GM21825 (cell line): ENCODE measurements at regions not wholly inside any gene's neighbourhood (a gene's known extent, or its start where the extent isn't known, plus 50 kb on each side); places are given as distances from the start of the nearest gene placed in this dataset.
"Not testable (repeated sequence)": the region's sequence is repeated elsewhere in the genome, so short reads cannot be mapped to it uniquely, and the experiment has no call there.

Source experiments
- ATAC-seq: cut with Tn5 transposase; IDR thresholded peaks from one replicate; pipeline ENCODE4 v1.9.1; 2021; ENCODE audit warnings: mild to moderate bottlenecking, moderate library complexity; ENCODE audit not compliant: unreplicated experiment

- ATAC-seq = not testable (repeated sequence)
These were observed 51.0 kb downstream of the NPIPB11 start for GRCh38 chr16:29355339-29356059.

- not testable (repeated sequence) for ATAC-seq
These were observed 52.1 kb downstream of the NPIPB11 start for GRCh38 chr16:29354449-29354848.

GRCh38 chr16:29352617-29352999 is 53.9 kb downstream of the NPIPB11 start:
- ATAC-seq = not testable (repeated sequence)

GRCh38 chr16:29351970-29352616 is 54.4 kb downstream of the NPIPB11 start:
- not testable (repeated sequence) for ATAC-seq

- not testable (repeated sequence) for ATAC-seq
These were observed 55.1 kb downstream of the NPIPB11 start for GRCh38 chr16:29351271-29351969.

GRCh38 chr16:29349966-29350365 is 56.5 kb downstream of the NPIPB11 start:
- not testable (repeated sequence) for ATAC-seq

- ATAC-seq = not testable (repeated sequence)
These were observed 57.8 kb downstream of the NPIPB11 start for GRCh38 chr16:29348748-29349147.

GRCh38 chr16:29348123-29348690 is 58.3 kb downstream of the NPIPB11 start:
- ATAC-seq = not testable (repeated sequence)

GRCh38 chr16:29346796-29347580 is 59.5 kb downstream of the NPIPB11 start:
- ATAC-seq = not testable (repeated sequence)

GRCh38 chr16:29346203-29346602 is 60.3 kb downstream of the NPIPB11 start:
- ATAC-seq = not testable (repeated sequence)

GRCh38 chr16:29342937-29343336 is 63.6 kb downstream of the NPIPB11 start:
- ATAC-seq = not testable (repeated sequence)

GRCh38 chr16:29340779-29341438 is 65.6 kb downstream of the NPIPB11 start:
- not testable (repeated sequence) for ATAC-seq

GRCh38 chr16:29340235-29340634 is 66.3 kb downstream of the NPIPB11 start:
- not testable (repeated sequence) for ATAC-seq

- ATAC-seq = peak; percentile 65
These were observed 67.5 kb downstream of the NPIPB11 start for GRCh38 chr16:29338821-29339700.

- ATAC-seq = not testable (repeated sequence)
These were observed 69.1 kb downstream of the NPIPB11 start for GRCh38 chr16:29337385-29337901.

GRCh38 chr16:29335549-29335846 is 71.0 kb downstream of the NPIPB11 start:
- not testable (repeated sequence) for ATAC-seq

GRCh38 chr16:29334776-29335548 is 71.5 kb downstream of the NPIPB11 start:
- not testable (repeated sequence) for ATAC-seq

GRCh38 chr16:29333492-29334097 is 72.9 kb downstream of the NPIPB11 start:
- ATAC-seq = not testable (repeated sequence)
